GM12873 (cell line): ENCODE measurements at regions not wholly inside any gene's neighbourhood (a gene's known extent, or its start where the extent isn't known, plus 50 kb on each side); places are given as distances from the start of the nearest gene placed in this dataset.

Experiments
- TF ChIP-seq, protein P1 (sequence below): IDR thresholded peaks from 2 replicates; pipeline ENCODE4 v1.5.1; 2012; ENCODE audit warnings: low read depth, mild to moderate bottlenecking, moderate library complexity, low read length, control low read depth; ENCODE audit not compliant: insufficient read depth; ENCODE audit errors: missing control alignments

- TF ChIP-seq, protein P1, sequence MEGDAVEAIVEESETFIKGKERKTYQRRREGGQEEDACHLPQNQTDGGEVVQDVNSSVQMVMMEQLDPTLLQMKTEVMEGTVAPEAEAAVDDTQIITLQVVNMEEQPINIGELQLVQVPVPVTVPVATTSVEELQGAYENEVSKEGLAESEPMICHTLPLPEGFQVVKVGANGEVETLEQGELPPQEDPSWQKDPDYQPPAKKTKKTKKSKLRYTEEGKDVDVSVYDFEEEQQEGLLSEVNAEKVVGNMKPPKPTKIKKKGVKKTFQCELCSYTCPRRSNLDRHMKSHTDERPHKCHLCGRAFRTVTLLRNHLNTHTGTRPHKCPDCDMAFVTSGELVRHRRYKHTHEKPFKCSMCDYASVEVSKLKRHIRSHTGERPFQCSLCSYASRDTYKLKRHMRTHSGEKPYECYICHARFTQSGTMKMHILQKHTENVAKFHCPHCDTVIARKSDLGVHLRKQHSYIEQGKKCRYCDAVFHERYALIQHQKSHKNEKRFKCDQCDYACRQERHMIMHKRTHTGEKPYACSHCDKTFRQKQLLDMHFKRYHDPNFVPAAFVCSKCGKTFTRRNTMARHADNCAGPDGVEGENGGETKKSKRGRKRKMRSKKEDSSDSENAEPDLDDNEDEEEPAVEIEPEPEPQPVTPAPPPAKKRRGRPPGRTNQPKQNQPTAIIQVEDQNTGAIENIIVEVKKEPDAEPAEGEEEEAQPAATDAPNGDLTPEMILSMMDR: no peak
These were observed 54.3 kb downstream of the FAM241B start for GRCh38 chr10:69684020-69684980.

- TF ChIP-seq, protein P1: no peak
These were observed 54.9 kb downstream of the FAM241B start for GRCh38 chr10:69684981-69685353.

GRCh38 chr10:69685426-69685801 is 55.4 kb downstream of the FAM241B start:
- TF ChIP-seq, protein P1: no peak

DNA sequence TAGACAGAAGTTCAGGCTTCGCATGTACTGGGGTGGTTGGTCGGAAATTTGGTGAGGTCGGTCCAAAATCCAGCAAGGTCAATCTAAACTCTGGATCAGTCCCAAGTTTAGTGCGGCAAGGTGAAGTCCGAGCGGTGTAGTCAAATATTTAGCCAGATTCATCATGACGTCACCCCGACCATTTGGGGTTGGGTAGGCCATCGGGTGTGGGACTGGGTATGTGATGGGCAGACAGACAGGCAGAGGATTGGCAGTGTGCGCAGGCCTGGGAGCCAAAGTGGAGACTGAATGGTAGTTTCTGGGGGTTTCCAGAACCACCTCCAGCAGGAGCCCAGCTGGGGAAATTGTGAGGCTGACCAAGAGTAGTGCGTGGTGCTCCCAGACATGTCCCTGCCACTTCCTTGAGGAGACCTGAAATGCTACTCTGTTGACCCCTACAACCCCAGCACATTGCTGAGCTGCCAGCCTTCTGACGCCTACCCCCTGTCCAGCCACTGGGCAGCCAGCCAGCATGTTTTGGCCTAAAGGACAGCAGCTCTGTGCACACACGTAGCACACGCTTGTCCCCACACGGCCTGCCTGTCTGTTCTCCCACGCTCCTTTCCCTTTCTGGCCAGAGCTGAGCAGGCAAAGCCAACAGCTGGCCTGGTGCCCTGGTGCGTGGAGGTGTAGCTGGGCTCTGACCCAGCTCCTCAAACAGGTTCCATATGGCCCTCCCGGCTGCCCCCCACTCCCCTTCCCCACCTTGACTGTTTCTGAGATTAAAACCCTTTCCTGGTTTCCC is 55.9 kb downstream of the FAM241B start:
- TF ChIP-seq, protein P1: no peak

GRCh38 chr10:69686866-69687265 is 56.8 kb downstream of the FAM241B start:
- TF ChIP-seq, protein P1: no peak

- TF ChIP-seq, protein P1: no peak
These were observed 57.4 kb downstream of the FAM241B start for GRCh38 chr10:69687426-69687825.

- TF ChIP-seq, protein P1: no peak
These were observed 62.2 kb downstream of the FAM241B start for GRCh38 chr10:69692267-69692666.
